A549 (cell line): ENCODE measurements at regions not wholly inside any gene's neighbourhood (a gene's known extent, or its start where the extent isn't known, plus 50 kb on each side); places are given as distances from the start of the nearest gene placed in this dataset.

Source experiments
- ATAC-seq, 2 experiments: fragments of 200-7000 bp in 1 of 2; fragments of >200 bp in 1 of 2; cut with Nextera tagmentation in 1 of 2; cut with Tn5 transposase in 1 of 2; 3 replicates each; pipeline versions ENCODE4 v1.8.0 to v1.9.1; 2018 to 2020; ENCODE audit warnings: mild to moderate bottlenecking in 1 of 2, moderate library complexity in 1 of 2
- CTCF ChIA-PET: fragments of 300-600 bp; sonication (Branson Sonifier 250); formaldehyde crosslinking; extraction: SDS; loops from one replicate; lab custom pipeline; 2021; ENCODE audit warnings: antibody characterized with exemption, inconsistent platforms; lab: Yijun Ruan, JAX
- POLR2A ChIA-PET: fragments of 350-600 bp; formaldehyde crosslinking; extraction: SDS; loops from one replicate; lab custom pipeline; 2021; ENCODE audit warnings: antibody characterized with exemption, inconsistent platforms; lab: Yijun Ruan, JAX
- DNase-seq, 2 experiments: peaks; one replicate each; pipeline versions ENCODE4 v3.0.0 to v3.0.0-alpha.2; 2011 to 2016; ENCODE audit warnings: low read depth in 1 of 2, low spot score in 1 of 2
- FAIRE-seq: peaks from 2 replicates; lab custom pipeline; 2011; peaks lifted over from hg19 to GRCh38; lab: Jason Lieb, UNC
- H3K27ac ChIP-seq, 2 experiments: fragments of >200 bp; sonication (Bioruptor Twin); formaldehyde crosslinking; 3 replicates each; pipeline ENCODE4 v1.5.1; 2016 to 2017
- H3K4me1 ChIP-seq: fragments of >200 bp; sonication (Bioruptor Twin); formaldehyde crosslinking; 3 replicates; pipeline ENCODE4 v1.6.1; 2016
- H3K4me2 ChIP-seq: fragments of >200 bp; sonication (Bioruptor Twin); formaldehyde crosslinking; 3 replicates; pipeline ENCODE4 v1.6.1; 2016
- H3K4me3 ChIP-seq: fragments of >200 bp; sonication (Bioruptor Twin); formaldehyde crosslinking; 3 replicates; pipeline ENCODE4 v1.5.1; 2016
- H3K9me3 ChIP-seq: fragments of >200 bp; sonication (Bioruptor Twin); formaldehyde crosslinking; 3 replicates; pipeline ENCODE4 v1.6.1; 2016
- CEBPB ChIP-seq, 2 experiments: fragments of >200 bp in 1 of 2; sonication (Bioruptor Twin) in 1 of 2; formaldehyde crosslinking in 1 of 2; IDR thresholded peaks; 2 replicates each; pipeline ENCODE4 v1.6.1; 2012 to 2016
- ESRRA ChIP-seq: fragments of 150-350 bp; IDR thresholded peaks from 2 replicates; pipeline ENCODE4 v1.6.1; 2014; ENCODE audit warnings: mild to moderate bottlenecking, low read length, borderline replicate concordance
- FOXS1 ChIP-seq: fragments of 250-450 bp; sonication (Bioruptor Pico); IDR thresholded peaks from 2 replicates; pipeline ENCODE4 v1.5.0; 2020; ENCODE audit warnings: mild to moderate bottlenecking, moderate library complexity
- HDAC2 ChIP-seq: fragments of 200-600 bp; sonication (generic); IDR thresholded peaks from 2 replicates; pipeline ENCODE4 v1.6.1; 2016
- HES2 ChIP-seq: fragments of >200 bp; sonication (Bioruptor Twin); formaldehyde crosslinking; IDR thresholded peaks from 2 replicates; pipeline ENCODE4 v1.6.1; 2016
- JUNB ChIP-seq: fragments of >200 bp; sonication (Bioruptor Twin); formaldehyde crosslinking; IDR thresholded peaks from 2 replicates; pipeline ENCODE4 v1.6.1; 2016
- KDM5A ChIP-seq: fragments of 200-600 bp; sonication (generic); IDR thresholded peaks from 2 replicates; pipeline ENCODE4 v1.6.1; 2016; ENCODE audit warnings: antibody characterized with exemption, mild to moderate bottlenecking
- MAX ChIP-seq: IDR thresholded peaks from 2 replicates; pipeline ENCODE4 v1.6.1; 2012
- MAZ ChIP-seq: fragments of 150-350 bp; IDR thresholded peaks from 2 replicates; pipeline ENCODE4 v1.6.1; 2014; ENCODE audit warnings: antibody characterized with exemption, low read depth, low read length, borderline replicate concordance
- NFE2L2 ChIP-seq: fragments of 150-350 bp; conservative IDR thresholded peaks from 2 replicates; pipeline ENCODE4 v1.6.1; 2014; ENCODE audit warnings: low read length
- POLR2A ChIP-seq: IDR thresholded peaks from 2 replicates; pipeline ENCODE4 v1.6.1; 2012; ENCODE audit warnings: mild to moderate bottlenecking, low read length
- RARB ChIP-seq: fragments of 250-450 bp; sonication (Bioruptor Pico); IDR thresholded peaks from 2 replicates; pipeline ENCODE4 v1.8.0; 2021; ENCODE audit warnings: mild to moderate bottlenecking, moderate library complexity
- RNF2 ChIP-seq: fragments of 200-600 bp; sonication (generic); IDR thresholded peaks from 2 replicates; pipeline ENCODE4 v1.6.1; 2016; ENCODE audit warnings: low read depth, mild to moderate bottlenecking, antibody characterized with exemption, moderate library complexity, borderline replicate concordance
- SMC3 ChIP-seq: fragments of >200 bp; sonication (Bioruptor Twin); formaldehyde crosslinking; IDR thresholded peaks from 3 replicates; pipeline ENCODE4 v1.6.1; 2018; ENCODE audit warnings: inconsistent platforms
- TFCP2L1 ChIP-seq: fragments of 250-450 bp; sonication (Bioruptor Pico); IDR thresholded peaks from 2 replicates; pipeline ENCODE4 v1.5.0; 2021; ENCODE audit warnings: mild to moderate bottlenecking
- TP53 ChIP-seq: fragments of 250-450 bp; sonication (Bioruptor Pico); IDR thresholded peaks from 2 replicates; pipeline ENCODE4 v1.5.0; 2021; ENCODE audit warnings: mild to moderate bottlenecking, moderate library complexity
- ZNF302 ChIP-seq: fragments of 250-450 bp; sonication (Bioruptor Pico); IDR thresholded peaks from 2 replicates; pipeline ENCODE4 v1.9.0; 2021; ENCODE audit warnings: inconsistent platforms, mild to moderate bottlenecking, moderate library complexity
- WGBS: methylation state at CpG from one replicate; pipeline ENCODE4 v1.1.6; 2017; ENCODE audit errors: missing lambda C conversion rate; 5-methylcytosine and 5-hydroxymethylcytosine counted together
- TF ChIP-seq, protein P1 (sequence below): fragments of 250-450 bp; sonication (Bioruptor Pico); IDR thresholded peaks from 2 replicates; pipeline ENCODE4 v1.5.0; 2020; ENCODE audit warnings: low read depth, mild to moderate bottlenecking, moderate library complexity
- TF ChIP-seq, protein P2 (sequence below): fragments of >200 bp; sonication (Bioruptor Twin); formaldehyde crosslinking; IDR thresholded peaks from 3 replicates; pipeline ENCODE4 v1.5.1; 2016

- no peak for TF ChIP-seq ZNF302 (CRISPR knock-in tag)
- TF ChIP-seq, protein P1, sequence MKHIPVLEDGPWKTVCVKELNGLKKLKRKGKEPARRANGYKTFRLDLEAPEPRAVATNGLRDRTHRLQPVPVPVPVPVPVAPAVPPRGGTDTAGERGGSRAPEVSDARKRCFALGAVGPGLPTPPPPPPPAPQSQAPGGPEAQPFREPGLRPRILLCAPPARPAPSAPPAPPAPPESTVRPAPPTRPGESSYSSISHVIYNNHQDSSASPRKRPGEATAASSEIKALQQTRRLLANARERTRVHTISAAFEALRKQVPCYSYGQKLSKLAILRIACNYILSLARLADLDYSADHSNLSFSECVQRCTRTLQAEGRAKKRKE, result no peak
- ChIA-PET CTCF (no interaction called here), POLR2A (no interaction called here)
- no peak overlapping the region for H3K4me3 ChIP-seq
- FAIRE-seq (no peak), DNase-seq (no peak), ATAC-seq (no peak)
- H3K4me1 ChIP-seq, result 0 out of 3 replicates have a peak, but pooled peaks cover 12% of the 10 kb centered on the region
- WGBS, result 91% methylated on average over 3 of the region's 3 CpGs
- H3K9me3 ChIP-seq, result no peaks in the 10 kb centered on the region
- no peak overlapping the region for H3K4me2 ChIP-seq
- H3K27ac ChIP-seq, result no peak overlapping the region
Observed at GRCh38 chr3:177448987-177449359, 251.7 kb upstream of the TBL1XR1 start.

DNA sequence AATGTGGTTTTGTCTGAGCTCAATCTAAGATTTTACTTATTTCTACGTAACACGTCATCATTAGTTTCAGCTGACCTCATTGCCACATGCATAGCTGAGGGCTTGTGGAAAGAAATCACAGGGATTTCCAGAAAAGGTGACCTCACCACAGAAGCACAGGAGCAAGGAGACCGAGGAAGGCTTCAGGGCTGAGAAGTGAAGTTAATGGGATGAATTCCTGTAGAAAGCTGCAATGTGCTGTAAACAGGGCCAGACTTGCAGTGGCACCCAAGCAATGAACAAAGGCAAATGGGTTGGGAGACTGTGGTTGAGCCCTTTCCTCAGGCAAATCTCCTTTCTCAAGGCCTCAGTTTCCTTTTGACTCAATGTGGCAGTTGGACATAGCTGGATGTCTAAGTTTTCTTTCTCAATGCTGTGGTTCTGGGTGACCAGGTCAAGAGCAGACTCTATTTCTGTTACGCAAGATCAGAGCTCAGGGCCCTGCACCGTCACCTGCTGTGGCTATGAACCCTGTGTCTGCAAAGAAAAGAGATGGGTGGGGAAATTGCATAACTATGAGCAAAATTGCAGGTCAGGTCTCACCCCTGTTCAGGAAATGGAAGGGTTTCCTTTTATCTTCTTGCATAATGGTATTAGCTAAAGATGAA lies 252.2 kb upstream of the TBL1XR1 start:
- TF ChIP-seq SMC3, result no peak
- TF ChIP-seq, protein P2, sequence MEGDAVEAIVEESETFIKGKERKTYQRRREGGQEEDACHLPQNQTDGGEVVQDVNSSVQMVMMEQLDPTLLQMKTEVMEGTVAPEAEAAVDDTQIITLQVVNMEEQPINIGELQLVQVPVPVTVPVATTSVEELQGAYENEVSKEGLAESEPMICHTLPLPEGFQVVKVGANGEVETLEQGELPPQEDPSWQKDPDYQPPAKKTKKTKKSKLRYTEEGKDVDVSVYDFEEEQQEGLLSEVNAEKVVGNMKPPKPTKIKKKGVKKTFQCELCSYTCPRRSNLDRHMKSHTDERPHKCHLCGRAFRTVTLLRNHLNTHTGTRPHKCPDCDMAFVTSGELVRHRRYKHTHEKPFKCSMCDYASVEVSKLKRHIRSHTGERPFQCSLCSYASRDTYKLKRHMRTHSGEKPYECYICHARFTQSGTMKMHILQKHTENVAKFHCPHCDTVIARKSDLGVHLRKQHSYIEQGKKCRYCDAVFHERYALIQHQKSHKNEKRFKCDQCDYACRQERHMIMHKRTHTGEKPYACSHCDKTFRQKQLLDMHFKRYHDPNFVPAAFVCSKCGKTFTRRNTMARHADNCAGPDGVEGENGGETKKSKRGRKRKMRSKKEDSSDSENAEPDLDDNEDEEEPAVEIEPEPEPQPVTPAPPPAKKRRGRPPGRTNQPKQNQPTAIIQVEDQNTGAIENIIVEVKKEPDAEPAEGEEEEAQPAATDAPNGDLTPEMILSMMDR, result no peak
- TF ChIP-seq HDAC2, result no peak
- no peak for TF ChIP-seq POLR2A
- peak; percentile 10 to 18; a peak in 1 of 4 replicates for TF ChIP-seq CEBPB (IDR thresholded peaks at IDR 0.05)
- TF ChIP-seq RARB (CRISPR knock-in tag), result no peak
- Histone ChIP-seq H3K4me1 (0 out of 3 replicates have a peak, but pooled peaks cover 12% of the 10 kb centered on the region), H3K9me3 (no peaks in the 10 kb centered on the region), H3K4me2 (no peak overlapping the region), H3K4me3 (no peak overlapping the region), H3K27ac (no peak overlapping the region; a peak in 1 of 6 replicates)
- ChIA-PET POLR2A (no interaction called here), CTCF (no interaction called here)
- no peak for FAIRE-seq
- no peak for ATAC-seq
- no peak for DNase-seq
- 90% methylated on average over 5 of the region's 5 CpGs for WGBS

- ChIA-PET CTCF (no interaction called here), POLR2A (no interaction called here)
- Histone ChIP-seq H3K4me1 (0 out of 3 replicates have a peak, but pooled peaks cover 12% of the 10 kb centered on the region), H3K4me3 (no peak overlapping the region), H3K4me2 (no peak overlapping the region), H3K27ac (no peak overlapping the region), H3K9me3 (no peaks in the 10 kb centered on the region)
- 94% methylated on average over 8 of the region's 8 CpGs for WGBS
- FAIRE-seq, result no peak
- DNase-seq, result no peak
- TF ChIP-seq JUNB, result no peak
- no peak for ATAC-seq
Observed at GRCh38 chr3:177451301-177451750, 254.0 kb upstream of the TBL1XR1 start.

GRCh38 chr3:177451864-177452830 lies 254.9 kb upstream of the TBL1XR1 start:
- H3K4me3 ChIP-seq, result no peak overlapping the region
- FAIRE-seq, result no peak
- H3K4me2 ChIP-seq, result peak overlapping the region; percentile 26; the same call in 1 of the 3 replicates
- peak in 1 of 2 experiments; percentile 18 for DNase-seq
- H3K9me3 ChIP-seq, result peaks cover 4% of the 10 kb centered on the region; the same call in 1 of the 3 replicates
- WGBS, result 76% methylated on average over 5 of the region's 5 CpGs
- POLR2A ChIA-PET, result no interaction called here
- ATAC-seq, result peak; percentile 31 to 78; a peak in 5 of 6 replicates
- TF ChIP-seq HES2 (no peak), TP53 (CRISPR knock-in tag) (no peak), NFE2L2 (no peak), KDM5A (no peak), JUNB (no peak), MAZ (no peak), FOXS1 (CRISPR knock-in tag) (no peak), MAX (no peak), HDAC2 (no peak), ESRRA (no peak), RNF2 (no peak), TFCP2L1 (CRISPR knock-in tag) (no peak)
- TF ChIP-seq, protein P1, result no peak
- TF ChIP-seq, all 56 proteins: peak for 0
- Histone ChIP-seq H3K27ac (0 out of 6 replicates have a peak overlapping the region, but pooled peaks of 1 of the 2 experiments have one; percentile 31), H3K4me1 (0 out of 3 replicates have a peak, but pooled peaks cover 12% of the 10 kb centered on the region)
- CTCF ChIA-PET, result no interaction called here
